ENCODE measurements at regions not wholly inside any gene's neighbourhood (a gene's known extent, or its start where the extent isn't known, plus 50 kb on each side); places are given as distances from the start of the nearest gene placed in this dataset.

DNA sequence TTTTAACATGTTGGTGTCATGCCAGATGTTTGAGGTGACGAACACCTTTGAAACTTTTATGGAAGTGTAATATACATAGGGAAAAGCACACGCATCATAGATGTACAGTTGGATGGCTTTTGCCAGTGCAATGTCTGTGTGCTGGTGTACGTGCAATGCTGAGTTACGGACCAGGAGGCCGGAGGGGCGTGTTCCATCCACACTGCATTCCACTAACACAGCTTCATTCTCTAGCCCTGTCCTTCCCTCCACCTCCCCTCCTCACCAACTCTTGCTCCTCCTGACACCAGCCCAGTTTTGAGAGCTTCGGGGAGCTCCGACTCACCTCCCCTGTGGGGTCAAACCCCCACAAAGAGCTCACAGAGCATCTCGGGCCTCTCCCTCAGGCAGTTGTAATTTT is 358.8 kb downstream of the C16orf95 start:
- TF ChIP-seq SUZ12 (IDR thresholded peaks at IDR 0.05; ENCODE audit: extremely low read depth, insufficient read depth, insufficient read length) = no peak
- TF ChIP-seq ZNF274 (IDR thresholded peaks at IDR 0.05; ENCODE audit: low read depth, low read length) = no peak
- TF ChIP-seq YY1 (IDR thresholded peaks at IDR 0.05; ENCODE audit: insufficient read depth, insufficient read length) = no peak
